Activated CD4-positive, CD25-positive, alpha-beta regulatory T cell (primary cell): ENCODE measurements at regions not wholly inside any gene's neighbourhood (a gene's known extent, or its start where the extent isn't known, plus 50 kb on each side); places are given as distances from the start of the nearest gene placed in this dataset.

Source experiments
- DNase-seq, 4 experiments: peaks; one replicate each; lab custom pipeline; 2025; lab: John Stamatoyannopoulos, UW

GRCh38 chr21:23732776-23733175, 1874.5 kb downstream of the MRPL39 start:
- no peak for DNase-seq

GRCh38 chr21:23729331-23729730, 1878.0 kb downstream of the MRPL39 start:
- DNase-seq, result no peak

GRCh38 chr21:23725576-23725975, 1881.7 kb downstream of the MRPL39 start:
- no peak for DNase-seq

GRCh38 chr21:23718446-23719285, 1888.6 kb downstream of the MRPL39 start:
- DNase-seq, result no peak

- no peak for DNase-seq
Observed at GRCh38 chr21:23712166-23712565, 1895.1 kb downstream of the MRPL39 start.

GRCh38 chr21:23706431-23706830, 1900.8 kb downstream of the MRPL39 start:
- no peak for DNase-seq

GRCh38 chr21:23699402-23699801, 1907.9 kb downstream of the MRPL39 start:
- DNase-seq, result no peak

GRCh38 chr21:23698619-23699018, 1908.7 kb downstream of the MRPL39 start:
- no peak for DNase-seq

GRCh38 chr21:23695443-23695842, 1911.8 kb downstream of the MRPL39 start:
- no peak for DNase-seq

GRCh38 chr21:23694390-23694789, 1912.9 kb downstream of the MRPL39 start:
- DNase-seq, result no peak

GRCh38 chr21:23690316-23690715, 1917.0 kb downstream of the MRPL39 start:
- no peak for DNase-seq

- no peak for DNase-seq
Observed at GRCh38 chr21:23686737-23687523, 1920.4 kb downstream of the MRPL39 start.

- DNase-seq, result no peak
Observed at GRCh38 chr21:23684431-23684830, 1922.8 kb downstream of the MRPL39 start.

- DNase-seq, result no peak
Observed at GRCh38 chr21:23664193-23664694, 1943.0 kb downstream of the MRPL39 start.

- DNase-seq, result no peak
Observed at GRCh38 chr21:23660560-23660959, 1946.7 kb downstream of the MRPL39 start.

GRCh38 chr21:23644768-23645167, 1962.5 kb downstream of the MRPL39 start:
- DNase-seq, result no peak

GRCh38 chr21:23639721-23640120, 1967.6 kb downstream of the MRPL39 start:
- no peak for DNase-seq

- no peak for DNase-seq
Observed at GRCh38 chr21:23638131-23638695, 1969.1 kb downstream of the MRPL39 start.

GRCh38 chr21:23633447-23633940, 1973.8 kb downstream of the MRPL39 start:
- no peak for DNase-seq

- no peak for DNase-seq
Observed at GRCh38 chr21:23624281-23624680, 1983.0 kb downstream of the MRPL39 start.

GRCh38 chr21:23613014-23613413, 1994.3 kb downstream of the MRPL39 start:
- no peak for DNase-seq

GRCh38 chr21:23612210-23612609, 1995.1 kb downstream of the MRPL39 start:
- no peak for DNase-seq
